SW480 (cell line): ENCODE measurements at regions not wholly inside any gene's neighbourhood (a gene's known extent, or its start where the extent isn't known, plus 50 kb on each side); places are given as distances from the start of the nearest gene placed in this dataset.

Source experiments
- DNase-seq: peaks from one replicate; pipeline ENCODE4 v3.0.0-alpha.2; 2016; ENCODE audit warnings: low spot score

- no peak for DNase-seq
Observed at GRCh38 chr4:152269448-152270191, 266.3 kb downstream of the FBXW7 start.

GRCh38 chr4:152267811-152268210 lies 268.1 kb downstream of the FBXW7 start:
- DNase-seq: no peak

GRCh38 chr4:152266831-152267480 lies 268.9 kb downstream of the FBXW7 start:
- no peak for DNase-seq

GRCh38 chr4:152265149-152265621 lies 270.7 kb downstream of the FBXW7 start:
- DNase-seq: no peak

- no peak for DNase-seq
Observed at GRCh38 chr4:152264106-152264505, 271.8 kb downstream of the FBXW7 start.

- DNase-seq: no peak
Observed at GRCh38 chr4:152259866-152260265, 276.0 kb downstream of the FBXW7 start.

GRCh38 chr4:152258804-152259708 lies 276.8 kb downstream of the FBXW7 start:
- peak; percentile 16 for DNase-seq

GRCh38 chr4:152258391-152258790 lies 277.5 kb downstream of the FBXW7 start:
- DNase-seq: no peak

GRCh38 chr4:152257601-152258066 lies 278.3 kb downstream of the FBXW7 start:
- no peak for DNase-seq

GRCh38 chr4:152256996-152257395 lies 278.9 kb downstream of the FBXW7 start:
- no peak for DNase-seq

GRCh38 chr4:152255437-152255836 lies 280.5 kb downstream of the FBXW7 start:
- DNase-seq: no peak

- DNase-seq: no peak
Observed at GRCh38 chr4:152248347-152248746, 287.5 kb downstream of the FBXW7 start.

- DNase-seq: no peak
Observed at GRCh38 chr4:152247271-152247975, 288.5 kb downstream of the FBXW7 start.

GRCh38 chr4:152246659-152247058 lies 289.2 kb downstream of the FBXW7 start:
- DNase-seq: no peak

- no peak for DNase-seq
Observed at GRCh38 chr4:152245680-152246079, 290.2 kb downstream of the FBXW7 start.

- no peak for DNase-seq
Observed at GRCh38 chr4:152244659-152245058, 291.2 kb downstream of the FBXW7 start.

- no peak for DNase-seq
Observed at GRCh38 chr4:152243896-152244595, 291.8 kb downstream of the FBXW7 start.

GRCh38 chr4:152243206-152243605 lies 292.7 kb downstream of the FBXW7 start:
- DNase-seq: no peak

- no peak for DNase-seq
Observed at GRCh38 chr4:152240232-152240631, 295.7 kb downstream of the FBXW7 start.

- no peak for DNase-seq
Observed at GRCh38 chr4:152239216-152239615, 296.7 kb downstream of the FBXW7 start.

GRCh38 chr4:152236519-152237056 lies 299.3 kb downstream of the FBXW7 start:
- no peak for DNase-seq
